HCT116 (cell line): ENCODE measurements at regions not wholly inside any gene's neighbourhood (a gene's known extent, or its start where the extent isn't known, plus 50 kb on each side); places are given as distances from the start of the nearest gene placed in this dataset.

Experiments
- ATAC-seq: fragments of 200-7000 bp; cut with Tn5 transposase; 2 replicates; pipeline ENCODE4 v1.9.1; 2020; ENCODE audit warnings: mild to moderate bottlenecking, moderate library complexity
- BruUV-seq: library from RNA; stranded (reverse); fragments of 400-500 nt; replicated peaks from 2 replicates; lab custom pipeline; 2021; lab: Mats Ljungman, UMichigan
- CTCF ChIA-PET: fragments of 300-600 bp; sonication (Branson Sonifier 250); formaldehyde crosslinking; loops from one replicate; lab custom pipeline; 2021; ENCODE audit warnings: antibody characterized with exemption; lab: Charles Lee
- POLR2A ChIA-PET: fragments of 300-600, 350-600 bp; sonication (Branson Sonifier 250); formaldehyde crosslinking; loops from one replicate; lab custom pipeline; 2021; ENCODE audit warnings: antibody characterized with exemption; lab: Charles Lee
- RAD21 ChIA-PET, 2 experiments: fragments of 300-600 bp; sonication (Branson Sonifier 250); formaldehyde crosslinking; loops; one replicate each; lab custom pipeline; 2023; ENCODE audit warnings: low total read pairs in 2 of 2; ENCODE audit not compliant: uncharacterized antibody in 2 of 2, unreplicated experiment in 2 of 2, low non-redundant PET in 1 of 2; lab: Charles Lee
- DNase-seq: peaks from one replicate; pipeline ENCODE4 v3.0.0-alpha.2; 2010; ENCODE audit warnings: low read depth, low spot score
- H2AFZ ChIP-seq: fragments of 200-600 bp; shearing (Covaris generic), sonication (generic); 2 replicates; pipeline ENCODE4 v1.6.1; 2017; ENCODE audit warnings: low read depth, mixed run types, mixed read lengths, antibody characterized with exemption, low read length; ENCODE audit not compliant: poor library complexity, severe bottlenecking
- H3K27ac ChIP-seq: 2 replicates; pipeline ENCODE4 v1.5.1; 2012; ENCODE audit warnings: low read depth, low read length
- H3K27me3 ChIP-seq: fragments of 200-600 bp; sonication (generic); 2 replicates; pipeline ENCODE4 v1.6.1; 2016; ENCODE audit warnings: mixed run types, low read length, mixed read lengths; ENCODE audit not compliant: insufficient read depth
- H3K36me3 ChIP-seq, 2 experiments: fragments of 200-500 bp in 1 of 2; fragments of 200-600 bp in 1 of 2; sonication (Bioruptor generic) in 1 of 2; sonication (generic) in 1 of 2; 2 replicates each; pipeline versions ENCODE4 v1.5.1 to v1.6.1; 2014 to 2016; ENCODE audit warnings: low read length in 2 of 2, inconsistent platforms in 1 of 2, mixed read lengths in 1 of 2, mixed run types in 1 of 2; ENCODE audit not compliant: insufficient read depth in 2 of 2, control insufficient read depth in 1 of 2
- H3K4me1 ChIP-seq, 2 experiments: fragments of 200-600 bp in 1 of 2; sonication (generic) in 1 of 2; 2 replicates each; pipeline versions ENCODE4 v1.5.1 to v1.6.1; 2012 to 2017; ENCODE audit warnings: low read length in 2 of 2, inconsistent platforms in 1 of 2, mild to moderate bottlenecking in 1 of 2, mixed read lengths in 1 of 2, mixed run types in 1 of 2, moderate library complexity in 1 of 2; ENCODE audit not compliant: insufficient read depth in 2 of 2, control insufficient read depth in 1 of 2
- H3K4me2 ChIP-seq: fragments of 200-600 bp; sonication (generic); 2 replicates; pipeline ENCODE4 v1.6.1; 2017; ENCODE audit warnings: mixed run types, low read length, mixed read lengths
- H3K4me3 ChIP-seq, 2 experiments: fragments of 200-600 bp in 1 of 2; sonication (generic) in 1 of 2; replicated peaks in 1 of 2; 2 replicates each; pipeline ENCODE4 v1.5.1; 2011 to 2016; ENCODE audit warnings: low read length in 2 of 2, control low read depth in 1 of 2, low read depth in 1 of 2, mild to moderate bottlenecking in 1 of 2, mixed read lengths in 1 of 2, mixed run types in 1 of 2
- H3K79me2 ChIP-seq: fragments of 200-600 bp; sonication (generic); 2 replicates; pipeline ENCODE4 v1.6.1; 2017; ENCODE audit warnings: mild to moderate bottlenecking, mixed run types, low read length, moderate library complexity, mixed read lengths; ENCODE audit not compliant: insufficient read depth
- H3K9ac ChIP-seq: fragments of 200-600 bp; sonication (generic); 2 replicates; pipeline ENCODE4 v1.6.1; 2016; ENCODE audit warnings: low read length, mixed read lengths
- H3K9me2 ChIP-seq: fragments of 200-600 bp; sonication (generic), shearing (Covaris generic); 2 replicates; pipeline ENCODE4 v1.6.1; 2017; ENCODE audit warnings: mixed run types, mild to moderate bottlenecking, moderate library complexity; ENCODE audit not compliant: insufficient read depth
- H3K9me3 ChIP-seq, 2 experiments: fragments of 200-500 bp in 1 of 2; fragments of 200-600 bp in 1 of 2; sonication (Bioruptor generic) in 1 of 2; sonication (generic) in 1 of 2; 2 replicates each; pipeline ENCODE4 v1.6.1; 2014 to 2017; ENCODE audit warnings: low read length in 2 of 2, mixed read lengths in 2 of 2, inconsistent platforms in 1 of 2, low read depth in 1 of 2, mild to moderate bottlenecking in 1 of 2, mixed run types in 1 of 2, moderate library complexity in 1 of 2; ENCODE audit not compliant: control insufficient read depth in 1 of 2, insufficient read depth in 1 of 2
- H4K20me1 ChIP-seq: fragments of 200-600 bp; sonication (generic), shearing (Covaris generic); 2 replicates; pipeline ENCODE4 v1.6.1; 2017; ENCODE audit warnings: mixed run types, mild to moderate bottlenecking, moderate library complexity; ENCODE audit not compliant: insufficient read depth
- ATF3 ChIP-seq: IDR thresholded peaks from 2 replicates; pipeline ENCODE4 v1.6.1; 2012
- CBX3 ChIP-seq: IDR thresholded peaks from 2 replicates; pipeline ENCODE4 v1.6.1; 2012; ENCODE audit warnings: low read depth
- FOSL1 ChIP-seq: IDR thresholded peaks from 2 replicates; pipeline ENCODE4 v1.6.1; 2012; ENCODE audit warnings: low read depth
- JUND ChIP-seq: IDR thresholded peaks from 2 replicates; pipeline ENCODE4 v1.6.1; 2012
- POLR2AphosphoS5 ChIP-seq: IDR thresholded peaks from 2 replicates; pipeline ENCODE4 v1.6.1; 2011; ENCODE audit warnings: mild to moderate bottlenecking, low read depth, low read length, moderate library complexity
- SP1 ChIP-seq: IDR thresholded peaks from 2 replicates; pipeline ENCODE4 v1.6.1; 2012; ENCODE audit warnings: low read depth
- SRF ChIP-seq: IDR thresholded peaks from 2 replicates; pipeline ENCODE4 v1.6.1; 2012; ENCODE audit warnings: low read depth
- ZFX ChIP-seq: fragments of 450-650 bp; IDR thresholded peaks from 2 replicates; pipeline ENCODE4 v1.6.1; 2017
- intact Hi-C: fragments of 100-400 bp; cut with micrococcal nuclease; formaldehyde crosslinking; loops from 2 replicates; pipeline ENCODE4 v1.10.0; 2022

GRCh38 chr1:213737398-213738035 is 250.3 kb upstream of the PROX1 start:
- Histone ChIP-seq H3K4me1 (no peaks in the 10 kb centered on the region), H3K27me3 (no peaks in the 10 kb centered on the region), H3K4me2 (no peak overlapping the region), H3K27ac (no peak overlapping the region), H3K4me3 (no peak overlapping the region), H3K9me3 (no peaks in the 10 kb centered on the region), H3K9me2 (no peaks in the 10 kb centered on the region), H3K79me2 (no peaks in the 10 kb centered on the region), H3K9ac (no peak overlapping the region), H4K20me1 (no peaks in the 10 kb centered on the region), H3K36me3 (no peaks in the 10 kb centered on the region), H2AFZ (no peak overlapping the region)
- intact Hi-C loops = no loop called here
- ChIA-PET CTCF (no interaction called here), POLR2A (no interaction called here), RAD21 (no interaction called here)
- DNase-seq (no peak), ATAC-seq (no peak)
- BruUV-seq = no TSS peak
- TF ChIP-seq FOSL1 (no peak), POLR2AphosphoS5 (no peak), ZFX (no peak), JUND (no peak)

- ChIA-PET POLR2A (no interaction called here), CTCF (no interaction called here)
- no peak for TF ChIP-seq ZFX
- TF ChIP-seq ATF3 = no peak
- TF ChIP-seq FOSL1 = no peak
- no peak for TF ChIP-seq SP1
- TF ChIP-seq SRF = no peak
- TF ChIP-seq CBX3 = no peak
Observed at GRCh38 chr1:213738658-213739057, 249.1 kb upstream of the PROX1 start.

More at GRCh38 chr1:213738658-213739057, 249.1 kb upstream of the PROX1 start:
- no peak for DNase-seq
- intact Hi-C loops = no loop called here
- Histone ChIP-seq H3K9ac (no peak overlapping the region), H4K20me1 (no peaks in the 10 kb centered on the region), H3K36me3 (no peaks in the 10 kb centered on the region), H3K9me3 (no peaks in the 10 kb centered on the region), H3K27me3 (no peaks in the 10 kb centered on the region), H3K4me3 (no peak overlapping the region), H3K27ac (no peak overlapping the region), H3K9me2 (no peaks in the 10 kb centered on the region), H3K4me2 (no peak overlapping the region), H3K4me1 (no peaks in the 10 kb centered on the region), H3K79me2 (no peaks in the 10 kb centered on the region), H2AFZ (no peak overlapping the region)
- RAD21 ChIA-PET = no interaction called here
- no TSS peak for BruUV-seq
- no peak for ATAC-seq
